Stimulated activated naive CD4-positive, alpha-beta T cell (primary cell): ENCODE measurements at regions not wholly inside any gene's neighbourhood (a gene's known extent, or its start where the extent isn't known, plus 50 kb on each side); places are given as distances from the start of the nearest gene placed in this dataset.

Source experiments
- DNase-seq, 6 experiments: peaks; one replicate each; lab custom pipeline; 2025; lab: John Stamatoyannopoulos, UW

GRCh38 chr6:41471064-41471895 lies 74.9 kb upstream of the FOXP4 start:
- no peak for DNase-seq

DNA sequence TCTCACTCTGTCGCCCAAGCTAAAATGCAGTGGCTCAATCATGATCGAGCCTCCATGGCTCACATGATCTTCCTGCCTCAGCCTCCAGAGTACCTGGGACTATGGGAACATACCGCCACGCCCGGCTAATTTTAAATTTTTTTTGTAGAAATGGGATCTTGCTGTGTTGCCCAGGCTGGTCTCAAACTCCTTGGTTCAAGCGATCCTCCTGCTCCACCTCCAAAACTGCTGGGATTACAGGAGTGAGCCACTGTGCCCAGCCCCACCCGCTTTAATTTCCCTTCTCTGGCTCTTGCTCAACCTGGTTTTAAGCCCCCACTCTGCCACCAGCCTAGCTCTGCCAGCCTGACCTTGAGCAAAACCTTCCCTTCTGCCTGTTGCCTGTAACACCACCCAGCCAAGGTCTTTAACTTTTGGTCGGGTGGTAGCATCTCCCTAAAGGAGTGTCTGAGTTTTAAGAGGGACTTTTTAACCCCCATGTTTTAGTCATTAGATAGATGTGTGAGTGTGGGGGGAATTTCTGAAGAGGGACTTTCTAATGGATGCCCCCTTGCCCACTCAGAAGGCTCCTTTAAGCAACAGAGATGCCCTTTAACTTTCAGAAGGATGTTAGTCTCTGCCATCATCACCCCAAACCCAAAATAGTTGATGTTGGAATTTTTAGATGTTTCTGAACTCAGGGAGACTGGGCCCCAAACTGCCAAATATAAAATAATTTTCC lies 71.8 kb upstream of the FOXP4 start:
- no peak for DNase-seq

- DNase-seq = no peak
Observed at GRCh38 chr6:41475164-41475563, 71.0 kb upstream of the FOXP4 start.

GRCh38 chr6:41475737-41476357 lies 70.3 kb upstream of the FOXP4 start:
- DNase-seq = no peak

DNA sequence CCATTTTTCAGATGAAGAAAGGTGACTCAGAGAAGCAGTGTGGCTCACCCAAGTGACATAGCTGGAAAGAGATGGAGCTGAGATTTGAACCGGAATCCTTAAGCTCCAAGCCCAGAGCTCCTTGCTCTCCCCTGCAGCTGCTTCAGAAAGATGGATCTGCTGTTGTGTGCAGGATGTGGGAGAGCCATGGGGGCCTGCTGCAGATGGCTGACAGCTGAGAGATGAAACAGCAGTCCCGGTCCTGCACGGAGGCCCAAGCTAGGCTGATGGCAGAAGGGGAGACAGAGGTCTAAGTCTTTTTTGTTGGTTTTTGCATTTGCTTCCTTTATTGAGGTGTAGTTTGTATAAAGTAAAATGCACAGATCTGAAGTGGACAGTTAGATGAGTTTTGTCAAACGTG lies 69.8 kb upstream of the FOXP4 start:
- DNase-seq = no peak

DNA sequence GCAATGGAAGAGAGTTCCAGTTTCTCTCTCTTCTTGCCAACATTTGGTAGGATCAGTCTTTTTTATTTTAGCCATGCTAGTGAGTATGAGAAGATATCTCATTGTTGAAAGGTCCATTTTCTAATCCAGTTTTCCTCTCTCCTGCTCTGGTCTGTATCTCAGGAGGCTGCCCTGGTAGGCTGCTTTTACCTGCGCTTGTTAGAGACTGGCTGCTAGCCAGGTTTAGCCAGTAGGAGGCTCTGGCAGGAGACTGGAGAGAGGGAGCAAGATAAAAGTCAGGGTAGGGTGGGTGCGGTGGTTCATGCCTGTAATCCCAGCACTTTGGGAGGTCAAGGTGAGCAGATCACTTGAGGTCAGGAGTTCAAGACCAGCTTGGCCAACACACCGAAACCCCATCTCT lies 68.6 kb upstream of the FOXP4 start:
- no peak for DNase-seq

GRCh38 chr6:41483943-41484342 lies 62.2 kb upstream of the FOXP4 start:
- no peak for DNase-seq

GRCh38 chr6:41487860-41488432 lies 58.2 kb upstream of the FOXP4 start:
- no peak for DNase-seq

- DNase-seq = no peak
Observed at GRCh38 chr6:41488433-41489119, 57.6 kb upstream of the FOXP4 start.

DNA sequence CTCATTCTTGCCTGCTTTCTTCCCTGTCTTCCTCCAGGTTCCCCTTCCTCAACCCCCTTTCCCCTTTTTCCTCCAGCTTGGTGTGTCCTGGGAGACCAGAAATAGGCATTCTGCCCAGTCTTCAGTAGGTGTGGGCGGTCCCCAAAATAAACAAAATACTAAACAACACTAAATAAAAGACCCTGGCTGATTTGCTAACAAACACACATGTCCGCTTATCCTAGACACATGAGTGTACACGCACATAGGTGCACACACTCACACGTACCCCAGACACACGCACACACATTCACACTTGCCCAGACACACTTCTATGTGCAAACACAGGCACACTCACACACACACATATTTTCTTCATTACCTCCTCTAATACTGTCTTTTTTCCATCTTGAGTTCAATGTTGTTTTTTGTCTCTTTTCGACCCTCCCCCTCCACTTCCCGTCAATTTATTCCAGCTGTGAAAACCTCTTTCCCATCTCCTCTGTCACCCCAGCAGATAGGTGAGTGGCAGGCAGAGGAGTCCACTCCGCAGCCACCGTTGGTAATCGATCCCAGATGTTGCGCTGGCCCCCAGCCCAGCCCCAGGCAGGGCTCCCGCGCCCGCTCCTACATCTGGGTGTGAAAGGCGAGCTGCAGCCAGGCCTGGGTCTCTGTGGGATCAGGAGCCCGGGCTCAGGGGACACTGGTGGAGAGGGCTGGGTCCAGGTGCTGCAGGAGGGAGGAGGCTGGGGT lies 56.9 kb upstream of the FOXP4 start:
- DNase-seq = no peak

DNA sequence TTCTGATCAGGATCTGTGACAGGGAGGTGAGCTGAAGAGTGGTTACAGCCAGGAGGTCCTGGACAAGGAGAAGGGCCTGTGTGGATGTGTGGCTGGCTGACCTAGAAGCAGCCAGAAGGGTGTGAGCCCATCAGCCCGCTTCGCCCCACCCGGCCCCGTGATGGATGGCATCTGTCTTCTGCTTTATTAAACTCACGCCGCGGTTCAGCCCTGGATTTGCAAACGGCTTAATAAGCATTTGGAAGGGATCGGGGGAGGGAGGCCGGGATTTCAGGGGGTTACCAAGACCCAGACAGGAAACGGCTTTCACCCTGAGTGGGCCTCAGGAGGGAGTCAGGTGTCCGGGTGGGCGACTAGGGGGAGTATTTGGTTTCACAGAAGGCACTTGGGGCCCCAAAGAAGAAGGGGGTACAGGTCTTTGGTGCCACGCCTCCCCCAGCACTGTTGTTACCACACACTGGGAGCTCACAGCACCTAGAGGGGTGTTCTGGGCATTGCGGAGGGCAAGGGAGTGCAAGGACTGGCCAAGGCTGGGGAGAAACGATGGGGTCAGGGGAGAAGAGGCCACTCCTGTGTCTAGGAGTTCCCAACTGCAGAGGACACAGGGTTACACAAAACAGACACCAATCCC lies 53.8 kb upstream of the FOXP4 start:
- no peak for DNase-seq

DNA sequence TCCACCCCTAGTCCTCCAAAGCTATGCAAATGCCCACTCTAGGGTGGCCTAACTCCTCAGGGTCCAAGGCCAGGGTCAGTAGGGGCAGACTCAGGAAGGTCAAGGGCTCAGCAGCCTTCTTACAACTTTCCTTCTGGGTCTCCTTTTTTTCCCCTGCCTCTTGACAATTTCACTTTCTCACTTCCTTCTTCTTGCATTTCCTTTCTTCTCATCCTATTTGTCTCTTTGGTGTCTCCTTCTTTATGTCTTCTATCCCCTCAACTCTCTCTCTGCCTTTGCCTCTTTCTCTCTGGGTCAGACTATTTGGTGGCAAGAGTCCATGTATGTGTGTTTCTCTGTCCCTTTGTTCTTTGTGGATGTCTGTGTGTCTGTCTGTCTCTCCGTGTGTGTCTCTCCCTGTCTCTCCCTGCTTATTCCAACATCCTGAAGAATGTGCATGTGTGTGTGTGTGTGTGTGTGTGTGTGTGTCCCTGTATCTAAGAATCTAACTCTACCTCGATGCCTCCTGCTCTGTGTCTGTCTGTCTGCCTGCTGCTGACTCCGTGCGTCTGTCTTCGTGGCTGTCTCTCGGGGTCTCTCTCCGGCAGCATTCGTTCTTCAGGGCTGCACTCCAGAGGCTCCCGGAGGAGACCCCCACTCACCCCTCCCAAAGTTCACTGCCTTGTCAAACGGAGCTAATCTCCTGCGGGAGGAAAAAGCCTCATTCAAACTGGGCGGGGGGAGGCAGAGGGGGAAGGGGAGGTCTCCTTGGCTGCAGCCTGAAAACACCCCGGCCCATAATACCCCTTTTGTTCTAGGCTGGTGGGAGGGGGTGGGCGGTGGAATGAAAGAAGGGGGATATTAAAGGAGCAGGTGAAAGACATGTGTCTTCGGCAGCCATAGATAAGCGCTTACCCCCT lies 51.7 kb upstream of the FOXP4 start:
- no peak for DNase-seq
